Parathyroid adenoma (tissue), 2 donors: ENCODE measurements at regions not wholly inside any gene's neighbourhood (a gene's known extent, or its start where the extent isn't known, plus 50 kb on each side); places are given as distances from the start of the nearest gene placed in this dataset.

Source experiments
- H2AFZ ChIP-seq: fragments of 300-600 bp; sonication (generic); one replicate; pipeline ENCODE4 v1.7.0; 2017; ENCODE audit warnings: antibody characterized with exemption, mild to moderate bottlenecking
- H3K27ac ChIP-seq: fragments of 300-600 bp; sonication (generic); one replicate; pipeline ENCODE4 v1.7.0; 2017
- H3K27me3 ChIP-seq: fragments of 300-600 bp; sonication (generic); one replicate; pipeline ENCODE4 v1.7.0; 2017; ENCODE audit warnings: low read length; ENCODE audit not compliant: control insufficient read depth, insufficient read depth
- H3K36me3 ChIP-seq: fragments of 300-600 bp; sonication (generic); one replicate; pipeline ENCODE4 v1.7.0; 2017; ENCODE audit warnings: low read length; ENCODE audit not compliant: control insufficient read depth, insufficient read depth
- H3K4me1 ChIP-seq: fragments of 300-600 bp; sonication (generic); one replicate; pipeline ENCODE4 v1.7.0; 2017; ENCODE audit warnings: control low read depth
- H3K4me2 ChIP-seq: fragments of 300-600 bp; sonication (generic); one replicate; pipeline ENCODE4 v1.7.0; 2017; ENCODE audit warnings: low read length
- H3K4me3 ChIP-seq: fragments of 300-600 bp; sonication (generic); one replicate; pipeline ENCODE4 v1.7.0; 2017; ENCODE audit warnings: low read depth, low read length
- H3K79me2 ChIP-seq: fragments of 300-600 bp; sonication (generic); one replicate; pipeline ENCODE4 v1.7.0; 2017; ENCODE audit warnings: control low read depth
- H3K9ac ChIP-seq: fragments of 300-600 bp; sonication (generic); one replicate; pipeline ENCODE4 v1.7.0; 2017; ENCODE audit warnings: mild to moderate bottlenecking
- H3K9me3 ChIP-seq: fragments of 300-600 bp; sonication (generic); one replicate; pipeline ENCODE4 v1.7.0; 2017; ENCODE audit warnings: low read length; ENCODE audit not compliant: control insufficient read depth
- CTCF ChIP-seq: fragments of 300-600 bp; sonication (generic); IDR thresholded peaks from one replicate; pipeline ENCODE4 v1.7.0; 2017; ENCODE audit warnings: antibody characterized with exemption, mild to moderate bottlenecking
- donor health status: primary hyperparathyroidism.

GRCh38 chr4:96936886-96937285, 1097.0 kb downstream of the PDHA2 start:
- Histone ChIP-seq H3K4me1 (no peaks in the 10 kb centered on the region), H3K27ac (no peak overlapping the region), H3K36me3 (no peaks in the 10 kb centered on the region), H3K4me3 (no peak overlapping the region), H3K79me2 (no peaks in the 10 kb centered on the region), H3K9me3 (no peaks in the 10 kb centered on the region), H3K9ac (no peak overlapping the region), H2AFZ (no peak overlapping the region), H3K4me2 (no peak overlapping the region), H3K27me3 (no peaks in the 10 kb centered on the region)
- no peak for TF ChIP-seq CTCF

- H3K27ac ChIP-seq, result no peak overlapping the region
- TF ChIP-seq CTCF, result no peak
Measured at GRCh38 chr4:96946552-96946951, 1106.7 kb downstream of the PDHA2 start.

GRCh38 chr4:96952610-96953009, 1112.7 kb downstream of the PDHA2 start:
- H3K79me2 ChIP-seq, result no peaks in the 10 kb centered on the region
- no peak overlapping the region for H3K4me3 ChIP-seq
- no peaks in the 10 kb centered on the region for H3K4me1 ChIP-seq
- no peak overlapping the region for H3K9ac ChIP-seq
- H2AFZ ChIP-seq, result no peak overlapping the region
- TF ChIP-seq CTCF, result no peak
- H3K27me3 ChIP-seq, result no peaks in the 10 kb centered on the region
- no peaks in the 10 kb centered on the region for H3K9me3 ChIP-seq
- no peak overlapping the region for H3K27ac ChIP-seq
- H3K4me2 ChIP-seq, result no peak overlapping the region
- no peaks in the 10 kb centered on the region for H3K36me3 ChIP-seq

More at GRCh38 chr4:96946552-96946951, 1106.7 kb downstream of the PDHA2 start:
- Histone ChIP-seq H2AFZ (no peak overlapping the region), H3K79me2 (no peaks in the 10 kb centered on the region), H3K27me3 (no peaks in the 10 kb centered on the region), H3K9me3 (no peaks in the 10 kb centered on the region), H3K4me1 (no peaks in the 10 kb centered on the region), H3K4me3 (no peak overlapping the region), H3K36me3 (no peaks in the 10 kb centered on the region), H3K4me2 (no peak overlapping the region), H3K9ac (no peak overlapping the region)

GRCh38 chr4:96955226-96955625, 1115.3 kb downstream of the PDHA2 start:
- no peak overlapping the region for H3K27ac ChIP-seq
- no peaks in the 10 kb centered on the region for H3K36me3 ChIP-seq
- no peaks in the 10 kb centered on the region for H3K79me2 ChIP-seq
- H3K27me3 ChIP-seq, result no peaks in the 10 kb centered on the region
- H3K9ac ChIP-seq, result no peak overlapping the region
- TF ChIP-seq CTCF, result no peak
- no peaks in the 10 kb centered on the region for H3K4me1 ChIP-seq
- no peaks in the 10 kb centered on the region for H3K9me3 ChIP-seq
- no peak overlapping the region for H3K4me2 ChIP-seq
- no peak overlapping the region for H3K4me3 ChIP-seq
- H2AFZ ChIP-seq, result no peak overlapping the region

- H3K4me1 ChIP-seq, result no peaks in the 10 kb centered on the region
- no peak overlapping the region for H2AFZ ChIP-seq
- H3K79me2 ChIP-seq, result no peaks in the 10 kb centered on the region
- no peaks in the 10 kb centered on the region for H3K27me3 ChIP-seq
- no peak overlapping the region for H3K4me2 ChIP-seq
- H3K27ac ChIP-seq, result no peak overlapping the region
- no peaks in the 10 kb centered on the region for H3K36me3 ChIP-seq
- H3K9ac ChIP-seq, result no peak overlapping the region
- no peak overlapping the region for H3K4me3 ChIP-seq
- no peaks in the 10 kb centered on the region for H3K9me3 ChIP-seq
- TF ChIP-seq CTCF, result no peak
Measured at GRCh38 chr4:96955691-96956090, 1115.8 kb downstream of the PDHA2 start.
